ENCODE measurements at regions not wholly inside any gene's neighbourhood (a gene's known extent, or its start where the extent isn't known, plus 50 kb on each side); places are given as distances from the start of the nearest gene placed in this dataset.

GRCh38 chr11:128206461-128206860, 380.9 kb downstream of the ETS1 start:
- Histone ChIP-seq H3K4me3 (ENCODE audit: insufficient read depth, low read depth, low read length) (no peak overlapping the region), H3K27ac (ENCODE audit: insufficient read depth, low read length) (no peak overlapping the region), H2BK15ac (ENCODE audit: low read depth, low read length) (no peak overlapping the region), H4K20me1 (ENCODE audit: insufficient read depth, low read length) (no peaks in the 10 kb centered on the region), H3K4me1 (ENCODE audit: control insufficient read depth, insufficient read depth, low read length) (peaks cover 5% of the 10 kb centered on the region), H4K91ac (ENCODE audit: insufficient read depth, low read depth, low read length) (0 out of 2 replicates have a peak overlapping the region, but pooled peaks have one; percentile 12), H2AFZ (replicated peaks; ENCODE audit: low read length, poor library complexity) (no peak overlapping the region), H3K56ac (ENCODE audit: extremely low read depth, insufficient read depth, low read length) (no peak overlapping the region), H3K4me2 (ENCODE audit: low read depth, low read length) (no peak overlapping the region), H3K23ac (ENCODE audit: low read depth, low read length) (no peak overlapping the region), H3K14ac (replicated peaks; ENCODE audit: low read depth, low read length) (no peak overlapping the region), H3K9ac (ENCODE audit: low read depth, low read length) (no peak overlapping the region), H2BK5ac (ENCODE audit: low read depth, low read length, poor library complexity, severe bottlenecking) (no peak overlapping the region), H2BK120ac (ENCODE audit: low read depth, low read length) (peak overlapping the region; percentile 47; the same call in 1 of the 2 replicates), H3K27me3 (ENCODE audit: control insufficient read depth, insufficient read depth, low read length) (no peaks in the 10 kb centered on the region), H3K36me3 (ENCODE audit: control insufficient read depth, insufficient read depth, low read length) (no peaks in the 10 kb centered on the region), H4K5ac (ENCODE audit: low read depth, low read length) (no peak overlapping the region), H2AK9ac (replicated peaks; ENCODE audit: low read depth, low read length, poor library complexity) (no peak overlapping the region), H3K9me1 (ENCODE audit: insufficient read depth, low read length) (peaks cover 3% of the 10 kb centered on the region; the same call in 1 of the 2 replicates), H3K18ac (ENCODE audit: low read depth, low read length) (no peak overlapping the region; the same call in 1 of the 2 replicates), H3K79me1 (ENCODE audit: low read depth in 1 of 2, low read length in 2 of 2) (no peaks in the 10 kb centered on the region), H3K9me3 (ENCODE audit: control insufficient read depth, insufficient read depth, low read length) (peaks cover 4% of the 10 kb centered on the region; the same call in 1 of the 2 replicates), H2AK5ac (ENCODE audit: low read depth, low read length) (no peak overlapping the region), H4K8ac (ENCODE audit: low read depth in 2 of 2, low read length in 2 of 2) (no peak overlapping the region), H3K4ac (ENCODE audit: low read depth, low read length) (0 out of 2 replicates have a peak overlapping the region, but pooled peaks have one; percentile 17), H2BK20ac (ENCODE audit: low read depth, low read length) (peak overlapping the region; percentile 39)
- no peak for ATAC-seq (ENCODE audit: low read depth)
- no peak for TF ChIP-seq NFE2L2 (IDR thresholded peaks at IDR 0.05; ENCODE audit: low read depth, low read length)
- TF ChIP-seq CEBPB (IDR thresholded peaks at IDR 0.05; ENCODE audit: low read depth, low read length), result no peak
- TF ChIP-seq POLR2A (IDR thresholded peaks at IDR 0.05; ENCODE audit: low read depth, low read length), result no peak
- TF ChIP-seq SMC3 (IDR thresholded peaks at IDR 0.05; ENCODE audit: low read depth, low read length), result no peak
- TF ChIP-seq USF2 (IDR thresholded peaks at IDR 0.05; ENCODE audit: low read depth, low read length), result no peak
- TF ChIP-seq MXI1 (IDR thresholded peaks at IDR 0.05; ENCODE audit: borderline replicate concordance, low read depth, low read length), result no peak
- no peak for TF ChIP-seq RCOR1 (IDR thresholded peaks at IDR 0.05; ENCODE audit: insufficient replicate concordance, low read length)
- no peak for TF ChIP-seq RFX5 (IDR thresholded peaks at IDR 0.05; ENCODE audit: low read depth, low read length)
- no peak for TF ChIP-seq FOS (IDR thresholded peaks at IDR 0.05; ENCODE audit: low read depth, low read length)
- no peak for TF ChIP-seq CHD1 (IDR thresholded peaks at IDR 0.05; ENCODE audit: low read depth, low read length)
- no peak for TF ChIP-seq MAFK (IDR thresholded peaks at IDR 0.05; ENCODE audit: low read depth, low read length)
- TF ChIP-seq BHLHE40 (IDR thresholded peaks at IDR 0.05; ENCODE audit: low read depth, low read length), result no peak
- TF ChIP-seq ELK1 (IDR thresholded peaks at IDR 0.05; ENCODE audit: borderline replicate concordance, low read depth, low read length), result no peak
- no TSS peak for BruUV-seq (replicated peaks)
- ChIA-PET CTCF (no interaction called here), POLR2A (ENCODE audit: unreplicated experiment) (no interaction called here)
- no peak for DNase-seq
- dilution Hi-C loops (cut with HindIII; ENCODE audit: low sequenced_read_pairs, unreplicated experiment) (no loop called here), in situ Hi-C loops (cut with MboI; ENCODE audit: low sequenced_read_pairs) (no loop called here), intact Hi-C loops (cut with micrococcal nuclease) (no loop called here)
